WTC11 (cell line): ENCODE measurements at regions not wholly inside any gene's neighbourhood (a gene's known extent, or its start where the extent isn't known, plus 50 kb on each side); places are given as distances from the start of the nearest gene placed in this dataset.
"Not testable (repeated sequence)": the region's sequence is repeated elsewhere in the genome, so short reads cannot be mapped to it uniquely, and the experiment has no call there.

Source experiments
- ATAC-seq: fragments of 200-7000 bp; cut with Tn5 transposase; 2 replicates; pipeline ENCODE4 v1.10.0; 2021; ENCODE audit warnings: mild to moderate bottlenecking, moderate library complexity
- CTCF ChIA-PET: fragments of 300-600 bp; sonication (Branson Sonifier 250); formaldehyde crosslinking; loops from one replicate; lab custom pipeline; 2021; ENCODE audit warnings: antibody characterized with exemption; lab: Charles Lee
- POLR2A ChIA-PET: fragments of 350-600 bp; sonication (Branson Sonifier 250); formaldehyde crosslinking; loops from one replicate; lab custom pipeline; 2021; ENCODE audit warnings: antibody characterized with exemption; lab: Charles Lee
- DNase-seq: peaks from one replicate; pipeline ENCODE4 v3.0.0; 2021; ENCODE audit warnings: low spot score
- H3K27ac Mint-ChIP-seq: 2 replicates; pipeline ENCODE4 v1.8.0; 2021; ENCODE audit warnings: mixed read lengths
- H3K27me3 Mint-ChIP-seq: 2 replicates; pipeline ENCODE4 v1.8.0; 2021; ENCODE audit warnings: low read depth, mild to moderate bottlenecking, moderate library complexity, mixed read lengths
- H3K36me3 Mint-ChIP-seq: 2 replicates; pipeline ENCODE4 v1.8.0; 2021; ENCODE audit warnings: mixed read lengths
- H3K4me1 Mint-ChIP-seq: 2 replicates; pipeline ENCODE4 v1.8.0; 2022; ENCODE audit warnings: mixed read lengths
- H3K4me3 Mint-ChIP-seq: 2 replicates; pipeline ENCODE4 v1.8.0; 2021; ENCODE audit warnings: mild to moderate bottlenecking, moderate library complexity, mixed read lengths
- H3K9me3 Mint-ChIP-seq: 2 replicates; pipeline ENCODE4 v1.8.0; 2021; ENCODE audit warnings: mixed read lengths
- FOXJ3 ChIP-seq: sonication (generic); formaldehyde crosslinking; IDR thresholded peaks from 2 replicates; pipeline ENCODE4 v1.9.0; 2021; ENCODE audit warnings: missing genetic modification reagents, mild to moderate bottlenecking, borderline replicate concordance
- GRHL2 ChIP-seq: fragments of 250-450 bp; sonication (Bioruptor Pico); IDR thresholded peaks from 2 replicates; pipeline ENCODE4 v1.8.0; 2022; ENCODE audit warnings: mild to moderate bottlenecking, moderate library complexity; ENCODE audit not compliant: insufficient replicate concordance, severe bottlenecking
- JAZF1 ChIP-seq: fragments of 250-450 bp; sonication (Bioruptor Pico); IDR thresholded peaks from 2 replicates; pipeline ENCODE4 v1.9.0; 2021; ENCODE audit warnings: moderate library complexity, mild to moderate bottlenecking, inconsistent platforms
- NFYB ChIP-seq: sonication (generic); formaldehyde crosslinking; conservative IDR thresholded peaks from 2 replicates; pipeline ENCODE4 v1.8.0; 2022; ENCODE audit warnings: low read depth, missing genetic modification reagents
- PRRX2 ChIP-seq: fragments of 250-450 bp; sonication (Bioruptor Pico); IDR thresholded peaks from 2 replicates; pipeline ENCODE4 v1.8.0; 2021; ENCODE audit warnings: mild to moderate bottlenecking
- SP1 ChIP-seq: sonication (generic); formaldehyde crosslinking; conservative IDR thresholded peaks from 2 replicates; pipeline ENCODE4 v1.8.1; 2022; ENCODE audit warnings: missing genetic modification reagents
- TEAD4 ChIP-seq: sonication (generic); formaldehyde crosslinking; IDR thresholded peaks from 2 replicates; pipeline ENCODE4 v1.8.0; 2022; ENCODE audit warnings: mild to moderate bottlenecking, missing genetic modification reagents
- TF ChIP-seq, protein P1 (sequence below): sonication (generic); formaldehyde crosslinking; IDR thresholded peaks from 2 replicates; pipeline ENCODE4 v1.8.1; 2022; ENCODE audit warnings: mild to moderate bottlenecking, moderate library complexity, missing genetic modification reagents
- TF ChIP-seq, protein P2 (sequence below): sonication (generic); formaldehyde crosslinking; IDR thresholded peaks from 2 replicates; pipeline ENCODE4 v1.8.1; 2023; ENCODE audit warnings: mild to moderate bottlenecking, missing genetic modification reagents, borderline replicate concordance
- TF ChIP-seq, protein P3 (sequence below): sonication (generic); formaldehyde crosslinking; IDR thresholded peaks from 2 replicates; pipeline ENCODE4 v1.8.1; 2023; ENCODE audit warnings: mild to moderate bottlenecking, missing genetic modification reagents
- TF ChIP-seq, protein P4 (sequence below): sonication (generic); formaldehyde crosslinking; conservative IDR thresholded peaks from 2 replicates; pipeline ENCODE4 v1.8.1; 2022; ENCODE audit warnings: mild to moderate bottlenecking, missing genetic modification reagents
- TF ChIP-seq, protein P5 (sequence below): sonication (generic); formaldehyde crosslinking; IDR thresholded peaks from 2 replicates; pipeline ENCODE4 v1.8.1; 2022; ENCODE audit warnings: mild to moderate bottlenecking, missing genetic modification reagents, moderate library complexity, borderline replicate concordance
- TF ChIP-seq, protein P6 (sequence below): sonication (generic); formaldehyde crosslinking; IDR thresholded peaks from 2 replicates; pipeline ENCODE4 v1.8.1; 2023; ENCODE audit warnings: mild to moderate bottlenecking, missing genetic modification reagents
- TF ChIP-seq, protein P7 (sequence below): sonication (generic); formaldehyde crosslinking; IDR thresholded peaks from 2 replicates; pipeline ENCODE4 v1.8.1; 2023; ENCODE audit warnings: mild to moderate bottlenecking, missing genetic modification reagents, moderate library complexity
- TF ChIP-seq, protein P8 (sequence below): sonication (generic); formaldehyde crosslinking; IDR thresholded peaks from 2 replicates; pipeline ENCODE4 v1.8.1; 2023; ENCODE audit warnings: mild to moderate bottlenecking, missing genetic modification reagents, moderate library complexity

DNA sequence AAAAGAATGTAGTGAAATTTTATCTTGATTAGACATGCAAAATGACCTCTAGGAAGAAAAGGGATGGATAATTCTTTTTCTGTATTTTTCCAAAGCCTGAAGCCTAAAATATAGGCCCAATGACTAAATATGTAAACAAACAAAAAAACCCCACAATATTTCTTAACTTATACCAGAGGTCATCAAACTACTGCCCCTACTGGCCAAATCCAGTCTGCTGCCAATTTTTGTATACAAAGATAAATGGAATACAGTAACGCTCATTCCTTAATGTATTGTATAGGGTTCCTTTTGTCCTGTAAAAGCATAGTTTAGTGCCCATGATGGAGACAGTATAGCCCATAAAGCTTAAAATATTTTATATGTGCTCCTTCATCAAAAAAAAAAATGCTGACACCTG, 145.7 kb upstream of the ALG10 start (continued):
- TF ChIP-seq, protein P1, sequence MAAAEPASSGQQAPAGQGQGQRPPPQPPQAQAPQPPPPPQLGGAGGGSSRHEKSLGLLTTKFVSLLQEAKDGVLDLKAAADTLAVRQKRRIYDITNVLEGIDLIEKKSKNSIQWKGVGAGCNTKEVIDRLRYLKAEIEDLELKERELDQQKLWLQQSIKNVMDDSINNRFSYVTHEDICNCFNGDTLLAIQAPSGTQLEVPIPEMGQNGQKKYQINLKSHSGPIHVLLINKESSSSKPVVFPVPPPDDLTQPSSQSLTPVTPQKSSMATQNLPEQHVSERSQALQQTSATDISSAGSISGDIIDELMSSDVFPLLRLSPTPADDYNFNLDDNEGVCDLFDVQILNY (CRISPR knock-in tag) = no peak
- TF ChIP-seq JAZF1 (CRISPR knock-in tag) (no peak), SP1 (no peak)
- TF ChIP-seq, protein P2, sequence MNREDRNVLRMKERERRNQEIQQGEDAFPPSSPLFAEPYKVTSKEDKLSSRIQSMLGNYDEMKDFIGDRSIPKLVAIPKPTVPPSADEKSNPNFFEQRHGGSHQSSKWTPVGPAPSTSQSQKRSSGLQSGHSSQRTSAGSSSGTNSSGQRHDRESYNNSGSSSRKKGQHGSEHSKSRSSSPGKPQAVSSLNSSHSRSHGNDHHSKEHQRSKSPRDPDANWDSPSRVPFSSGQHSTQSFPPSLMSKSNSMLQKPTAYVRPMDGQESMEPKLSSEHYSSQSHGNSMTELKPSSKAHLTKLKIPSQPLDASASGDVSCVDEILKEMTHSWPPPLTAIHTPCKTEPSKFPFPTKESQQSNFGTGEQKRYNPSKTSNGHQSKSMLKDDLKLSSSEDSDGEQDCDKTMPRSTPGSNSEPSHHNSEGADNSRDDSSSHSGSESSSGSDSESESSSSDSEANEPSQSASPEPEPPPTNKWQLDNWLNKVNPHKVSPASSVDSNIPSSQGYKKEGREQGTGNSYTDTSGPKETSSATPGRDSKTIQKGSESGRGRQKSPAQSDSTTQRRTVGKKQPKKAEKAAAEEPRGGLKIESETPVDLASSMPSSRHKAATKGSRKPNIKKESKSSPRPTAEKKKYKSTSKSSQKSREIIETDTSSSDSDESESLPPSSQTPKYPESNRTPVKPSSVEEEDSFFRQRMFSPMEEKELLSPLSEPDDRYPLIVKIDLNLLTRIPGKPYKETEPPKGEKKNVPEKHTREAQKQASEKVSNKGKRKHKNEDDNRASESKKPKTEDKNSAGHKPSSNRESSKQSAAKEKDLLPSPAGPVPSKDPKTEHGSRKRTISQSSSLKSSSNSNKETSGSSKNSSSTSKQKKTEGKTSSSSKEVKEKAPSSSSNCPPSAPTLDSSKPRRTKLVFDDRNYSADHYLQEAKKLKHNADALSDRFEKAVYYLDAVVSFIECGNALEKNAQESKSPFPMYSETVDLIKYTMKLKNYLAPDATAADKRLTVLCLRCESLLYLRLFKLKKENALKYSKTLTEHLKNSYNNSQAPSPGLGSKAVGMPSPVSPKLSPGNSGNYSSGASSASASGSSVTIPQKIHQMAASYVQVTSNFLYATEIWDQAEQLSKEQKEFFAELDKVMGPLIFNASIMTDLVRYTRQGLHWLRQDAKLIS = no peak
- TF ChIP-seq, protein P3, sequence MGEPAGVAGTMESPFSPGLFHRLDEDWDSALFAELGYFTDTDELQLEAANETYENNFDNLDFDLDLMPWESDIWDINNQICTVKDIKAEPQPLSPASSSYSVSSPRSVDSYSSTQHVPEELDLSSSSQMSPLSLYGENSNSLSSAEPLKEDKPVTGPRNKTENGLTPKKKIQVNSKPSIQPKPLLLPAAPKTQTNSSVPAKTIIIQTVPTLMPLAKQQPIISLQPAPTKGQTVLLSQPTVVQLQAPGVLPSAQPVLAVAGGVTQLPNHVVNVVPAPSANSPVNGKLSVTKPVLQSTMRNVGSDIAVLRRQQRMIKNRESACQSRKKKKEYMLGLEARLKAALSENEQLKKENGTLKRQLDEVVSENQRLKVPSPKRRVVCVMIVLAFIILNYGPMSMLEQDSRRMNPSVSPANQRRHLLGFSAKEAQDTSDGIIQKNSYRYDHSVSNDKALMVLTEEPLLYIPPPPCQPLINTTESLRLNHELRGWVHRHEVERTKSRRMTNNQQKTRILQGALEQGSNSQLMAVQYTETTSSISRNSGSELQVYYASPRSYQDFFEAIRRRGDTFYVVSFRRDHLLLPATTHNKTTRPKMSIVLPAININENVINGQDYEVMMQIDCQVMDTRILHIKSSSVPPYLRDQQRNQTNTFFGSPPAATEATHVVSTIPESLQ = no peak
- TF ChIP-seq, protein P4, sequence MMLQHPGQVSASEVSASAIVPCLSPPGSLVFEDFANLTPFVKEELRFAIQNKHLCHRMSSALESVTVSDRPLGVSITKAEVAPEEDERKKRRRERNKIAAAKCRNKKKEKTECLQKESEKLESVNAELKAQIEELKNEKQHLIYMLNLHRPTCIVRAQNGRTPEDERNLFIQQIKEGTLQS (CRISPR knock-in tag) = no peak
- TF ChIP-seq, protein P5, sequence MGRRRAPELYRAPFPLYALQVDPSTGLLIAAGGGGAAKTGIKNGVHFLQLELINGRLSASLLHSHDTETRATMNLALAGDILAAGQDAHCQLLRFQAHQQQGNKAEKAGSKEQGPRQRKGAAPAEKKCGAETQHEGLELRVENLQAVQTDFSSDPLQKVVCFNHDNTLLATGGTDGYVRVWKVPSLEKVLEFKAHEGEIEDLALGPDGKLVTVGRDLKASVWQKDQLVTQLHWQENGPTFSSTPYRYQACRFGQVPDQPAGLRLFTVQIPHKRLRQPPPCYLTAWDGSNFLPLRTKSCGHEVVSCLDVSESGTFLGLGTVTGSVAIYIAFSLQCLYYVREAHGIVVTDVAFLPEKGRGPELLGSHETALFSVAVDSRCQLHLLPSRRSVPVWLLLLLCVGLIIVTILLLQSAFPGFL (CRISPR knock-in tag) = no peak
- TF ChIP-seq, protein P6, sequence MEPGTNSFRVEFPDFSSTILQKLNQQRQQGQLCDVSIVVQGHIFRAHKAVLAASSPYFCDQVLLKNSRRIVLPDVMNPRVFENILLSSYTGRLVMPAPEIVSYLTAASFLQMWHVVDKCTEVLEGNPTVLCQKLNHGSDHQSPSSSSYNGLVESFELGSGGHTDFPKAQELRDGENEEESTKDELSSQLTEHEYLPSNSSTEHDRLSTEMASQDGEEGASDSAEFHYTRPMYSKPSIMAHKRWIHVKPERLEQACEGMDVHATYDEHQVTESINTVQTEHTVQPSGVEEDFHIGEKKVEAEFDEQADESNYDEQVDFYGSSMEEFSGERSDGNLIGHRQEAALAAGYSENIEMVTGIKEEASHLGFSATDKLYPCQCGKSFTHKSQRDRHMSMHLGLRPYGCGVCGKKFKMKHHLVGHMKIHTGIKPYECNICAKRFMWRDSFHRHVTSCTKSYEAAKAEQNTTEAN (CRISPR knock-in tag) = no peak
- TF ChIP-seq, protein P7, sequence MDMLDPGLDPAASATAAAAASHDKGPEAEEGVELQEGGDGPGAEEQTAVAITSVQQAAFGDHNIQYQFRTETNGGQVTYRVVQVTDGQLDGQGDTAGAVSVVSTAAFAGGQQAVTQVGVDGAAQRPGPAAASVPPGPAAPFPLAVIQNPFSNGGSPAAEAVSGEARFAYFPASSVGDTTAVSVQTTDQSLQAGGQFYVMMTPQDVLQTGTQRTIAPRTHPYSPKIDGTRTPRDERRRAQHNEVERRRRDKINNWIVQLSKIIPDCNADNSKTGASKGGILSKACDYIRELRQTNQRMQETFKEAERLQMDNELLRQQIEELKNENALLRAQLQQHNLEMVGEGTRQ (CRISPR knock-in tag) = no peak

DNA sequence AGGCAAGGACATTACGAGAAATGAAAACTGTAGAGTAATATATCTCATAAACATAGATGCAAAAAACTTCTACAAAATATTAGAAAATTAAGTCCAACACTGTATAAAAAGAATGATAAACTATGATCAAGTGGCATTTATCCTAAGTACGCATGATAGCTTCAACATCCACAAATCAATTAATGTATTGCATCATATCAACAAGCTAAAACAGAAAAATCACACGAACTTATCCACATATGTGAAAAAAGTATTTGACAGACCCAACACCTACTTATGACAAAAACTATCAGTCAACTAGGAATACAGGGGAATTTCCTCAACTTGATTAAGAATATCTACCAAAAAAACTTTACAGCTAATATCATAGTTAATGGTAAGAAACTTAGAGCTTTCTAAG, 129.9 kb upstream of the ALG10 start:
- CTCF ChIA-PET = no interaction called here
- Mint-ChIP-seq H3K27me3 (no peaks in the 10 kb centered on the region), H3K27ac (no peak overlapping the region), H3K4me1 (no peaks in the 10 kb centered on the region), H3K4me3 (no peak overlapping the region), H3K36me3 (no peaks in the 10 kb centered on the region), H3K9me3 (peaks cover 24% of the 10 kb centered on the region)
- ATAC-seq (no peak), DNase-seq (no peak)
- TF ChIP-seq NFYB (no peak), GRHL2 (CRISPR knock-in tag) (no peak), FOXJ3 (CRISPR knock-in tag) (no peak), TEAD4 (CRISPR knock-in tag) (no peak), PRRX2 (CRISPR knock-in tag) (no peak)
- TF ChIP-seq, protein P2 = no peak
- TF ChIP-seq, protein P3 = no peak
- TF ChIP-seq, protein P8, sequence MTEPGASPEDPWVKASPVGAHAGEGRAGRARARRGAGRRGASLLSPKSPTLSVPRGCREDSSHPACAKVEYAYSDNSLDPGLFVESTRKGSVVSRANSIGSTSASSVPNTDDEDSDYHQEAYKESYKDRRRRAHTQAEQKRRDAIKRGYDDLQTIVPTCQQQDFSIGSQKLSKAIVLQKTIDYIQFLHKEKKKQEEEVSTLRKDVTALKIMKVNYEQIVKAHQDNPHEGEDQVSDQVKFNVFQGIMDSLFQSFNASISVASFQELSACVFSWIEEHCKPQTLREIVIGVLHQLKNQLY (CRISPR knock-in tag) = no peak
- POLR2A ChIA-PET = no interaction called here

DNA sequence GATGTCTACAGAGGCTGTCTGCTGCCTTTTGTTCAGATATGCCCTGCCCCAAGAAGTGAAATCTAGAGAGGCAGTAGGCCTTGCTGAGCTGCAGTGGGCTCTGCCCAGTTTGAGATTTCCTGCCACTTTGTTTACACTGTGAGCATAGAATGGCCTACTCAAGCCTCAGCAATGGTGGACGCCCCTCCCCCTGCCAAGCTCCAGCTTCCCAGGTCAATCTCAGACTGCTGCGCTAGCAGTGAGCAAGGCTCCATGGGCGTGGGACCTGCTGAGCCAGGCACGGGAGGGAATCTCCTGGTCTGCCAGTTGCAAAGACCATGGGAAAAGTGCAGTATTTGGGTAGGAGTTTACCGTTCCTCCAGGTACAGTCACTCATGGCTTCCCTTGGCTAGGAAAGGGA, 101.8 kb upstream of the ALG10 start:
- not testable (repeated sequence) for H3K27me3 Mint-ChIP-seq

More for the DNA sequence above, 101.8 kb upstream of the ALG10 start:
- H3K36me3 Mint-ChIP-seq = peaks cover 33% of the 10 kb centered on the region
- H3K4me3 Mint-ChIP-seq, CTCF ChIA-PET, ATAC-seq, H3K27ac Mint-ChIP-seq, POLR2A ChIA-PET, H3K4me1 Mint-ChIP-seq, DNase-seq: not testable (repeated sequence)
- H3K9me3 Mint-ChIP-seq = peaks cover 54% of the 10 kb centered on the region
